ENCODE measurements at regions not wholly inside any gene's neighbourhood (a gene's known extent, or its start where the extent isn't known, plus 50 kb on each side); places are given as distances from the start of the nearest gene placed in this dataset.

GRCh38 chr5:82789095-82789494 lies 288.1 kb downstream of the TMEM167A start:
- H3K4me3 ChIP-seq (ENCODE audit: low read depth, low read length): no peak overlapping the region
- no peak for DNase-seq (ENCODE audit: low read depth)

- no peak for DNase-seq (ENCODE audit: low read depth)
- no peak overlapping the region for H3K4me3 ChIP-seq (ENCODE audit: low read depth, low read length)
These were observed 290.4 kb downstream of the TMEM167A start for GRCh38 chr5:82786748-82787147.

GRCh38 chr5:82785882-82786509 lies 291.2 kb downstream of the TMEM167A start:
- no peak for DNase-seq (ENCODE audit: low read depth)
- no peak overlapping the region for H3K4me3 ChIP-seq (ENCODE audit: low read depth, low read length)

- no peak overlapping the region for H3K4me3 ChIP-seq (ENCODE audit: low read depth, low read length)
- DNase-seq (ENCODE audit: low read depth): no peak
These were observed 291.7 kb downstream of the TMEM167A start for GRCh38 chr5:82785456-82785855.

GRCh38 chr5:82784521-82784920 lies 292.7 kb downstream of the TMEM167A start:
- no peak for DNase-seq (ENCODE audit: low read depth)
- no peak overlapping the region for H3K4me3 ChIP-seq (ENCODE audit: low read depth, low read length)

GRCh38 chr5:82777106-82777505 lies 300.1 kb downstream of the TMEM167A start:
- H3K4me3 ChIP-seq (ENCODE audit: low read depth, low read length): no peak overlapping the region
- DNase-seq (ENCODE audit: low read depth): no peak

- DNase-seq (ENCODE audit: low read depth): no peak
- H3K4me3 ChIP-seq (ENCODE audit: low read depth, low read length): no peak overlapping the region
These were observed 304.9 kb downstream of the TMEM167A start for GRCh38 chr5:82772281-82772680.

GRCh38 chr5:82766206-82766605 lies 311.0 kb downstream of the TMEM167A start:
- H3K4me3 ChIP-seq (ENCODE audit: low read depth, low read length): no peak overlapping the region
- DNase-seq (ENCODE audit: low read depth): no peak

GRCh38 chr5:82765765-82766164 lies 311.4 kb downstream of the TMEM167A start:
- no peak for DNase-seq (ENCODE audit: low read depth)
- H3K4me3 ChIP-seq (ENCODE audit: low read depth, low read length): no peak overlapping the region

- DNase-seq (ENCODE audit: low read depth): no peak
- no peak overlapping the region for H3K4me3 ChIP-seq (ENCODE audit: low read depth, low read length)
These were observed 316.3 kb downstream of the TMEM167A start for GRCh38 chr5:82760856-82761255.

GRCh38 chr5:82758881-82759280 lies 318.3 kb downstream of the TMEM167A start:
- DNase-seq (ENCODE audit: low read depth): no peak
- H3K4me3 ChIP-seq (ENCODE audit: low read depth, low read length): no peak overlapping the region

GRCh38 chr5:82754759-82755158 lies 322.4 kb downstream of the TMEM167A start:
- DNase-seq (ENCODE audit: low read depth): no peak
- no peak overlapping the region for H3K4me3 ChIP-seq (ENCODE audit: low read depth, low read length)

GRCh38 chr5:82754036-82754746 lies 323.0 kb downstream of the TMEM167A start:
- no peak for DNase-seq (ENCODE audit: low read depth)
- H3K4me3 ChIP-seq (ENCODE audit: low read depth, low read length): no peak overlapping the region

- H3K4me3 ChIP-seq (ENCODE audit: low read depth, low read length): no peak overlapping the region
- DNase-seq (ENCODE audit: low read depth): no peak
These were observed 323.8 kb downstream of the TMEM167A start for GRCh38 chr5:82753374-82753773.

- H3K4me3 ChIP-seq (ENCODE audit: low read depth, low read length): no peak overlapping the region
- peak; percentile 64 for DNase-seq (ENCODE audit: low read depth)
These were observed 327.8 kb downstream of the TMEM167A start for GRCh38 chr5:82749461-82749820.

GRCh38 chr5:82748688-82749460 lies 328.3 kb downstream of the TMEM167A start:
- no peak for DNase-seq (ENCODE audit: low read depth)
- no peak overlapping the region for H3K4me3 ChIP-seq (ENCODE audit: low read depth, low read length)

- no peak for DNase-seq (ENCODE audit: low read depth)
- no peak overlapping the region for H3K4me3 ChIP-seq (ENCODE audit: low read depth, low read length)
These were observed 329.2 kb downstream of the TMEM167A start for GRCh38 chr5:82747986-82748385.

GRCh38 chr5:82745016-82745415 lies 332.2 kb downstream of the TMEM167A start:
- no peak overlapping the region for H3K4me3 ChIP-seq (ENCODE audit: low read depth, low read length)
- no peak for DNase-seq (ENCODE audit: low read depth)

GRCh38 chr5:82738681-82739269 lies 338.4 kb downstream of the TMEM167A start:
- H3K4me3 ChIP-seq (ENCODE audit: low read depth, low read length): no peak overlapping the region
- no peak for DNase-seq (ENCODE audit: low read depth)

- no peak for DNase-seq (ENCODE audit: low read depth)
These were observed 341.9 kb downstream of the TMEM167A start for GRCh38 chr5:82735160-82735789.

More at GRCh38 chr5:82735160-82735789, 341.9 kb downstream of the TMEM167A start:
- no peak overlapping the region for H3K4me3 ChIP-seq (ENCODE audit: low read depth, low read length)
